ENCODE measurements at regions not wholly inside any gene's neighbourhood (a gene's known extent, or its start where the extent isn't known, plus 50 kb on each side); places are given as distances from the start of the nearest gene placed in this dataset.

DNA sequence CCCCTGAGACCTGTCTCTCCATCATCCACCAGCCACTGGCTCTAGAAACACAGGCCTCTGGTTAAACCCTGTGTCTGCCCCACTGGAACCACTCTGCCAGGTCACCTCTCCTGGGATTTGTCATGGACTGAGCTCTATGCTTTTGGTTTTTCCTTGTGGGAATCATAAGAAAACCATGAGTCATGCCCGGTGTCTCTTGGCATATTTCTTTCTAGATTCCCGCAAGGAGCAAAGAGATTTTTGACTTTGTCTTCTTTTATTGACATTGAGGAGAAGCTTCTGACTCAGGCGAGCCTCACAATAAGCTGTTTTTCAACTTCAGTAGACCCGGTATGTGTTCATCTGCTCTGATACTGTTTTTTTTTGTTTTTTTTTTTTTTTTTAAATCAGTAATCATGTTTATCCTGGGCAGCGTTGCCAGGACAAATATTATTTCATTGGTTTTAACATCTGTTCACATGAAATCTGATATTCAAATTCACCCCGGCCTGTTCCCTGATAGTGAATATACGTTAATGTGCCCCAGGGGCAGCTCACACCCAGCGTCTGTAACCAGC, 207.1 kb downstream of the ACKR3 start:
- no peaks in the 10 kb centered on the region for H3K9me3 Mint-ChIP-seq
- no peaks in the 10 kb centered on the region for H3K4me1 Mint-ChIP-seq (ENCODE audit: low read depth)
- TF ChIP-seq CTCF (IDR thresholded peaks at IDR 0.05), result no peak
- no peak overlapping the region for H3K27ac Mint-ChIP-seq
- ChIA-PET CTCF (no interaction called here), POLR2A (no interaction called here)
- peaks cover 0 to 2% of the 10 kb centered on the region in 2 experiments for H3K27me3 ChIP-seq (ENCODE audit: control insufficient read depth in 1 of 2, insufficient read depth in 2 of 2, low read length in 2 of 2)
- no peak overlapping the region for H3K27ac ChIP-seq (ENCODE audit: low read depth in 1 of 2, low read length in 2 of 2)
- no peak for DNase-seq
- no peaks in the 10 kb centered on the region for H3K36me3 ChIP-seq (ENCODE audit: insufficient read depth, low read length)
- no peaks in the 10 kb centered on the region for H3K36me3 Mint-ChIP-seq (ENCODE audit: low read depth)
- H3K9me3 ChIP-seq (ENCODE audit: control insufficient read depth in 1 of 2, insufficient read depth in 1 of 2, low read length in 2 of 2), result no peaks in the 10 kb centered on the region
- H3K4me3 ChIP-seq (ENCODE audit: low read length), result no peak overlapping the region
- ATAC-seq (ENCODE audit: poor library complexity), result no peak
- intact Hi-C loops (cut with DNase I, micrococcal nuclease), result no loop called here
- no peak overlapping the region for H3K4me3 Mint-ChIP-seq
- H3K27me3 Mint-ChIP-seq, result peaks cover 10% of the 10 kb centered on the region
- no peaks in the 10 kb centered on the region for H3K4me1 ChIP-seq (ENCODE audit: insufficient read depth, low read length)

GRCh38 chr2:236777408-236777807, 207.8 kb downstream of the ACKR3 start:
- H3K27me3 ChIP-seq (ENCODE audit: control insufficient read depth in 1 of 2, insufficient read depth in 2 of 2, low read length in 2 of 2), result peaks cover 2 to 3% of the 10 kb centered on the region in 2 experiments
- no peak for ATAC-seq (ENCODE audit: poor library complexity)
- no peak overlapping the region for H3K4me3 Mint-ChIP-seq

GRCh38 chr2:236781933-236782816, 212.6 kb downstream of the ACKR3 start:
- DNase-seq (no peak), ATAC-seq (ENCODE audit: poor library complexity) (no peak)
- peaks cover 4 to 11% of the 10 kb centered on the region in 2 experiments for H3K27me3 ChIP-seq (ENCODE audit: control insufficient read depth in 1 of 2, insufficient read depth in 2 of 2, low read length in 2 of 2)
- no peak for TF ChIP-seq CTCF (IDR thresholded peaks at IDR 0.05)
- Mint-ChIP-seq H3K4me3 (no peak overlapping the region), H3K36me3 (ENCODE audit: low read depth) (no peaks in the 10 kb centered on the region), H3K4me1 (ENCODE audit: low read depth) (no peaks in the 10 kb centered on the region), H3K27me3 (peaks cover 46% of the 10 kb centered on the region), H3K27ac (no peak overlapping the region), H3K9me3 (no peaks in the 10 kb centered on the region)
- intact Hi-C loops (cut with DNase I, micrococcal nuclease), result no loop called here
- H3K27ac ChIP-seq (ENCODE audit: low read depth in 1 of 2, low read length in 2 of 2), result no peak overlapping the region
- no peak overlapping the region for H3K4me3 ChIP-seq (ENCODE audit: low read length)
- H3K9me3 ChIP-seq (ENCODE audit: control insufficient read depth in 1 of 2, insufficient read depth in 1 of 2, low read length in 2 of 2), result peaks cover 0 to 3% of the 10 kb centered on the region in 2 experiments
- POLR2A ChIA-PET, result no interaction called here
- H3K4me1 ChIP-seq (ENCODE audit: insufficient read depth, low read length), result no peaks in the 10 kb centered on the region
- CTCF ChIA-PET, result no interaction called here
- H3K36me3 ChIP-seq (ENCODE audit: insufficient read depth, low read length), result no peaks in the 10 kb centered on the region

More at GRCh38 chr2:236777408-236777807, 207.8 kb downstream of the ACKR3 start:
- Histone ChIP-seq H3K4me1 (ENCODE audit: insufficient read depth, low read length) (no peaks in the 10 kb centered on the region), H3K4me3 (ENCODE audit: low read length) (no peak overlapping the region), H3K36me3 (ENCODE audit: insufficient read depth, low read length) (no peaks in the 10 kb centered on the region), H3K9me3 (ENCODE audit: control insufficient read depth in 1 of 2, insufficient read depth in 1 of 2, low read length in 2 of 2) (no peaks in the 10 kb centered on the region), H3K27ac (ENCODE audit: low read depth in 1 of 2, low read length in 2 of 2) (no peak overlapping the region)
- Mint-ChIP-seq H3K27ac (no peak overlapping the region), H3K9me3 (no peaks in the 10 kb centered on the region), H3K27me3 (peaks cover 16% of the 10 kb centered on the region), H3K4me1 (ENCODE audit: low read depth) (no peaks in the 10 kb centered on the region), H3K36me3 (ENCODE audit: low read depth) (no peaks in the 10 kb centered on the region)
- intact Hi-C loops (cut with DNase I, micrococcal nuclease), result no loop called here
- ChIA-PET POLR2A (no interaction called here), CTCF (no interaction called here)
- TF ChIP-seq CTCF (IDR thresholded peaks at IDR 0.05), result no peak
- no peak for DNase-seq

Measured in CD4-positive, alpha-beta T cell (primary cell).